DMS79 treated with DMSO at 0.1 percent for 48 hours (cell line): ENCODE measurements at regions not wholly inside any gene's neighbourhood (a gene's known extent, or its start where the extent isn't known, plus 50 kb on each side); places are given as distances from the start of the nearest gene placed in this dataset.

Experiments used
- DNase-seq: peaks from one replicate; lab custom pipeline; 2025; lab: John Stamatoyannopoulos, UW

- no peak for DNase-seq
Observed at GRCh38 chr20:40320517-40321011, 368.5 kb downstream of the MAFB start.

- peak; percentile 32 for DNase-seq
Observed at GRCh38 chr20:40319741-40320516, 369.1 kb downstream of the MAFB start.

GRCh38 chr20:40319056-40319455 is 370.0 kb downstream of the MAFB start:
- DNase-seq, result no peak

- no peak for DNase-seq
Observed at GRCh38 chr20:40317156-40317790, 371.8 kb downstream of the MAFB start.

GRCh38 chr20:40314278-40314677 is 374.8 kb downstream of the MAFB start:
- no peak for DNase-seq

GRCh38 chr20:40313730-40314129 is 375.3 kb downstream of the MAFB start:
- no peak for DNase-seq

- DNase-seq, result no peak
Observed at GRCh38 chr20:40309731-40310130, 379.3 kb downstream of the MAFB start.

- DNase-seq, result no peak
Observed at GRCh38 chr20:40307997-40308396, 381.0 kb downstream of the MAFB start.

GRCh38 chr20:40307268-40307667 is 381.8 kb downstream of the MAFB start:
- DNase-seq, result no peak

- DNase-seq, result no peak
Observed at GRCh38 chr20:40305303-40305702, 383.7 kb downstream of the MAFB start.

- no peak for DNase-seq
Observed at GRCh38 chr20:40304119-40304613, 384.9 kb downstream of the MAFB start.

- no peak for DNase-seq
Observed at GRCh38 chr20:40294747-40295146, 394.3 kb downstream of the MAFB start.

- DNase-seq, result no peak
Observed at GRCh38 chr20:40294175-40294574, 394.9 kb downstream of the MAFB start.

- DNase-seq, result peak; percentile 3
Observed at GRCh38 chr20:40293740-40294139, 395.3 kb downstream of the MAFB start.

- DNase-seq, result no peak
Observed at GRCh38 chr20:40291493-40292135, 397.4 kb downstream of the MAFB start.

GRCh38 chr20:40287683-40288082 is 401.4 kb downstream of the MAFB start:
- DNase-seq, result peak; percentile 52

- DNase-seq, result peak; percentile 70
Observed at GRCh38 chr20:40286975-40287531, 402.0 kb downstream of the MAFB start.

- DNase-seq, result no peak
Observed at GRCh38 chr20:40284611-40285010, 404.4 kb downstream of the MAFB start.

GRCh38 chr20:40283689-40284088 is 405.3 kb downstream of the MAFB start:
- DNase-seq, result no peak

GRCh38 chr20:40282941-40283340 is 406.1 kb downstream of the MAFB start:
- no peak for DNase-seq

- DNase-seq, result no peak
Observed at GRCh38 chr20:40282541-40282940, 406.5 kb downstream of the MAFB start.

- DNase-seq, result no peak
Observed at GRCh38 chr20:40280616-40281015, 408.4 kb downstream of the MAFB start.
